Epithelial cell of proximal tubule (primary cell): ENCODE measurements at regions not wholly inside any gene's neighbourhood (a gene's known extent, or its start where the extent isn't known, plus 50 kb on each side); places are given as distances from the start of the nearest gene placed in this dataset.

Experiments
- DNase-seq: peaks from one replicate; pipeline ENCODE4 v3.0.0-alpha.2; 2011; ENCODE audit warnings: low read depth
- H3K4me3 ChIP-seq: 2 replicates; pipeline ENCODE4 v1.5.1; 2011; ENCODE audit warnings: low read depth, mild to moderate bottlenecking, low read length
- CTCF ChIP-seq: conservative IDR thresholded peaks from 2 replicates; pipeline ENCODE4 v1.5.1; 2012; ENCODE audit warnings: low read depth, mild to moderate bottlenecking, low read length

GRCh38 chr6:21367649-21368154 lies 225.8 kb upstream of the SOX4 start:
- DNase-seq: no peak
- H3K4me3 ChIP-seq: no peak overlapping the region
- no peak for TF ChIP-seq CTCF

GRCh38 chr6:21371061-21371460 lies 222.5 kb upstream of the SOX4 start:
- H3K4me3 ChIP-seq: no peak overlapping the region
- no peak for DNase-seq
- TF ChIP-seq CTCF: no peak

- no peak for TF ChIP-seq CTCF
- H3K4me3 ChIP-seq: no peak overlapping the region
- DNase-seq: no peak
Measured at GRCh38 chr6:21371676-21372171, 221.8 kb upstream of the SOX4 start.

- no peak overlapping the region for H3K4me3 ChIP-seq
- no peak for DNase-seq
- TF ChIP-seq CTCF: no peak
Measured at GRCh38 chr6:21375151-21376116, 218.1 kb upstream of the SOX4 start.

- TF ChIP-seq CTCF: no peak
- no peak for DNase-seq
- H3K4me3 ChIP-seq: no peak overlapping the region
Measured at GRCh38 chr6:21377356-21377755, 216.2 kb upstream of the SOX4 start.

GRCh38 chr6:21381331-21381963 lies 212.1 kb upstream of the SOX4 start:
- TF ChIP-seq CTCF: no peak
- H3K4me3 ChIP-seq: no peak overlapping the region
- DNase-seq: no peak
